ENCODE measurements at regions not wholly inside any gene's neighbourhood (a gene's known extent, or its start where the extent isn't known, plus 50 kb on each side); places are given as distances from the start of the nearest gene placed in this dataset.

DNA sequence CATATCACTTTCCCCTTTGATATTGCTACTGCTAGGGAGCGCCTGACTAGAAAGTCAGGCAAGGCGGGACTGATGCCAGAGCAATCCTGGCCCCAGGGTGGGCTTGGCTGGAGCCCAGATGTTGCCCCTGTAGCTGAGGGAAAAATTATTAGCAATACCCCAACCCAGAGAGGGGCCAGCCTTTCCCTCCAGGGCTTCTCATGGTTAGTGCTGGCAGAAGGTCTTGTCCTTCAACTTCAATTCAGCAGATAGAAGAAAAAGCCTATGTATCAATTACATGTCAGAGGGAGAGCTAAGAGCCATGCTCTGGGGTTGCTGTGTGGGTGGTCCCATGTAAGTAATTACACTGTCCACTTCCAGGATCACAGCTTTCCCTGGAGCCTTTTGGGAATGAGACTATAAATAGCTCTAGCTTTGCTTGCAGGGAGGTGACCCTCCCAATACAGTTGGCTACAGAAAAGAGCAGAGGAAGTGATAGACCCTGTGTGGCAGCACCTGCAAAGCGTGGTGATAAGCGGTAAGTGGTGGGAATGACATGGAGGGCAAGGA is 579.1 kb downstream of the CCSER2 start:
- no peaks in the 10 kb centered on the region for H3K36me3 Mint-ChIP-seq
- H3K27ac Mint-ChIP-seq, result no peak overlapping the region
- H3K9me3 Mint-ChIP-seq, result peaks cover 0 to 5% (median 0%) of the 10 kb centered on the region in 3 donors
- H3K4me3 Mint-ChIP-seq, result no peak overlapping the region
- H3K27me3 Mint-ChIP-seq, result no peaks in the 10 kb centered on the region
- H3K4me1 Mint-ChIP-seq, result no peaks in the 10 kb centered on the region

DNA sequence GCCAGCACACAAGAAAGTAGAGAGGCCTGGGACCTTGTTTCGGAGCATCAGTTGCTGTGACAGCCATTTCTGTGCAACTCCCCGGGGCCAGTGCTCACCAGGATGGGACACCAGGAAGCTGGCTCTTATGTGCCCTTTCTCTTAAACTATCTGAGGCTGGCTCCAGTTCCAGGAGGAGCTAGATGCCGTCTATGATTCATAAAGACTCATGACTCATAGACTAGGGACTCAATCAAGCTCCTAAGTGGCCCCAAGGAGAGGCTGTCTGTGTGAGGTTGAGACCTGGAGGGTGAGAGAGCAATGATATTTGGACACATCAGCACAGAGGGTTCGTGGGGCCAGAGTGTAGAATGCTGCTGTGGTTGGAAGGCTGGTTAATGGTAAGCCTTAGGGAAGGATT is 580.1 kb downstream of the CCSER2 start:
- Mint-ChIP-seq H3K9me3 (peaks cover 0 to 7% (median 2%) of the 10 kb centered on the region in 3 donors), H3K4me3 (no peak overlapping the region), H3K4me1 (no peaks in the 10 kb centered on the region), H3K27ac (no peak overlapping the region), H3K27me3 (no peaks in the 10 kb centered on the region), H3K36me3 (no peaks in the 10 kb centered on the region)

DNA sequence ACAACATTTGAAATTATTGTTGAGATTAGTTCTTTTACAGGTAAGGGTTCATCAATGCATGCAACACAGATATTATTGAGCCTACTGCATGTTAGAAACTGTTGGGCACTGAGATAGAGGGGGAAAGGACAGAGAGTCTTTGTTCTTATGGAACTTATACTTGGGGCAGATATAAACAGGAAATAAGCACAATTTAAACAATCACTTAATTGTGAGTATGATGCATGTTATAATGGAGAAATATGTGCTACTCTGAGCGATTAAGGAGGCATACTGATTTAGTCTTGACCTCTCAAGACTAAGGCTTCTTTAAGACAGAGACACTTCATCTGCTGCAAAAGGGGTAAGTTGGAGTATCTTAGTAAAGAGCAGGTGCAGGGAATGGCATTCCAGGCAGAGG is 593.3 kb downstream of the CCSER2 start:
- no peaks in the 10 kb centered on the region for H3K36me3 Mint-ChIP-seq

DNA sequence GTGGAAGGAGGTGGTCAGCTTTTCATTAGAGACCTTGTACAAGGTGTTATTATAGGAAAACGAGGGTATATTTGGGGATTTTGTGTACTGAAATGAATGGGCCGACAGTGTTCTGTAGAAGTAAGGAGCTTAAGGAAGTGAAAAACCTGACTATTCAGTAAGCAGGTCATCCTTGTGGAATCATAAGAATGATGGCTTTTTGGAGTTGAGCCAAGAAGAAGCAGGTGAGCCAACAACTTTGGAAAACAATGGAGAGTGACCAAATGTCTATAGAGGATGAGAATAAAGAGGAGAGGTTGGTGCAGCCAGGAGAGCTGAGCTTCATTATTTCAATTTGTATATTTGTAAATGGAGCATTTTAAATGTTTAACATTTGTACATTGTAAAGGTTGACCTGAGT is 595.7 kb downstream of the CCSER2 start:
- H3K27me3 Mint-ChIP-seq, result no peaks in the 10 kb centered on the region
- H3K4me3 Mint-ChIP-seq, result no peak overlapping the region
- H3K4me1 Mint-ChIP-seq, result no peaks in the 10 kb centered on the region
- peaks cover 0 to 3% (median 3%) of the 10 kb centered on the region in 3 donors for H3K9me3 Mint-ChIP-seq
- no peaks in the 10 kb centered on the region for H3K36me3 Mint-ChIP-seq
- H3K27ac Mint-ChIP-seq, result no peak overlapping the region

More for the DNA sequence above, 593.3 kb downstream of the CCSER2 start:
- Mint-ChIP-seq H3K9me3 (peaks cover 0 to 5% (median 0%) of the 10 kb centered on the region in 3 donors), H3K4me1 (no peaks in the 10 kb centered on the region), H3K27me3 (peaks cover 2% of the 10 kb centered on the region), H3K4me3 (no peak overlapping the region), H3K27ac (no peak overlapping the region)

DNA sequence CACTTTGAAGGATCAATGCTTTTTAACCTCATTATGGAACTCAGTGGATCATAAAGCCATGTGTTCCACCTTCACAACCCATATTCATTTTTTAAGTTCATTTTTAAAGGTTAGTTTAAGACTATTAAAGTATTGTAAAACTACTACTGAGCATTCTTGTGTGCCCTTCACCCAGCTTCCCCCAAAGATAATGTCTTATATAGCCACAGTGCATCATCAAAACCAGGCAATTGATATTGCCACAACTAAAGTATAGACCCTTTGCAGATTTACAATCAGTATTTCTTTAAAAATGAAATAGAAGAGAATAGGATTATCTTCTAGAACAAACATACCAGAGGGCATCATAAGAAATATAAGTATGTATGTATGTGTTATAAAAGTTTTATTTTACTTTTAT is 597.1 kb downstream of the CCSER2 start:
- no peak overlapping the region for H3K4me3 Mint-ChIP-seq
- no peaks in the 10 kb centered on the region for H3K36me3 Mint-ChIP-seq
- no peak overlapping the region for H3K27ac Mint-ChIP-seq
- H3K4me1 Mint-ChIP-seq, result no peaks in the 10 kb centered on the region
- H3K9me3 Mint-ChIP-seq, result peaks cover 0 to 3% (median 0%) of the 10 kb centered on the region in 3 donors
- H3K27me3 Mint-ChIP-seq, result no peaks in the 10 kb centered on the region

DNA sequence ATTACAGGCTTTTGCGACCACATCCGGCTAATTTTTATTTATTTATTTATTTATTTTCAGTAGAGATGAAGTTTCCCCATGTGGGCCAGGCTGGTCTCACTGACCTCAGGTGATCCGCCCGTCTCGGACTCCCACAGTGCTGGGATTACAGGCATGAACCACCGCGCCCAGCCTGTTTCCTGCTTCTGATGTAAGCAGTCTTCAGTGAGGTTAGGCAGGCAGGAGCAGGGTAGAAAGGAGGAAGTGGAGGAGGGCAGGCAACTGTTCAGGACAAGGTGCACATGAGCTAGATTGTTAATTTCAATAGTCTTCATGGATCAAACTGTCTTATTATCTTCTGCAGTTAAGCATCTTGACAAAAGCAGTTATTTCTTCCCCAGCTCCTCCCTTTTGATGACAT is 605.0 kb downstream of the CCSER2 start:
- Mint-ChIP-seq H3K27me3 (no peaks in the 10 kb centered on the region), H3K36me3 (peaks cover 3% of the 10 kb centered on the region), H3K9me3 (no peaks in the 10 kb centered on the region), H3K4me3 (no peak overlapping the region), H3K4me1 (no peaks in the 10 kb centered on the region), H3K27ac (no peak overlapping the region)

DNA sequence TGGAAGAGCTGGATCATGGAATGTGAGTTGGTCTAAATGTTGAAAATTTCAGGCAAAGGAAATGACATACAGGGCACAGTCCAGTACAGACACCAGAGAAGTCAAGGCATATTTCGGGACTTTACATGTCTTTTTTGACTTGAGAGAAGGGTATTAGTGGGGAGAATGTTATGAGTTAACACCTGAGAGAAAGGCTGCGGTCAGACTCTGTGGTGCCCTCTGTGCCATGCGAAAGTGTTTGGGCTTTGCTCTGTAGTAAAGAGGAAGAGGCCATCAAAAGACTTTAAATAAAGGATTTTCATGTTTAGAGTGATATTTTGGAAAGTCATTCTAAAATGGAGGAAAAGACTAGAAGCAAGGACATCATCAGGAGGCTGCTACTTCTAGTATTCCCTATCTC is 607.4 kb downstream of the CCSER2 start:
- no peaks in the 10 kb centered on the region for H3K4me1 Mint-ChIP-seq
- H3K27ac Mint-ChIP-seq, result no peak overlapping the region
- no peaks in the 10 kb centered on the region for H3K9me3 Mint-ChIP-seq
- H3K36me3 Mint-ChIP-seq, result peaks cover 3% of the 10 kb centered on the region
- no peaks in the 10 kb centered on the region for H3K27me3 Mint-ChIP-seq
- H3K4me3 Mint-ChIP-seq, result no peak overlapping the region

DNA sequence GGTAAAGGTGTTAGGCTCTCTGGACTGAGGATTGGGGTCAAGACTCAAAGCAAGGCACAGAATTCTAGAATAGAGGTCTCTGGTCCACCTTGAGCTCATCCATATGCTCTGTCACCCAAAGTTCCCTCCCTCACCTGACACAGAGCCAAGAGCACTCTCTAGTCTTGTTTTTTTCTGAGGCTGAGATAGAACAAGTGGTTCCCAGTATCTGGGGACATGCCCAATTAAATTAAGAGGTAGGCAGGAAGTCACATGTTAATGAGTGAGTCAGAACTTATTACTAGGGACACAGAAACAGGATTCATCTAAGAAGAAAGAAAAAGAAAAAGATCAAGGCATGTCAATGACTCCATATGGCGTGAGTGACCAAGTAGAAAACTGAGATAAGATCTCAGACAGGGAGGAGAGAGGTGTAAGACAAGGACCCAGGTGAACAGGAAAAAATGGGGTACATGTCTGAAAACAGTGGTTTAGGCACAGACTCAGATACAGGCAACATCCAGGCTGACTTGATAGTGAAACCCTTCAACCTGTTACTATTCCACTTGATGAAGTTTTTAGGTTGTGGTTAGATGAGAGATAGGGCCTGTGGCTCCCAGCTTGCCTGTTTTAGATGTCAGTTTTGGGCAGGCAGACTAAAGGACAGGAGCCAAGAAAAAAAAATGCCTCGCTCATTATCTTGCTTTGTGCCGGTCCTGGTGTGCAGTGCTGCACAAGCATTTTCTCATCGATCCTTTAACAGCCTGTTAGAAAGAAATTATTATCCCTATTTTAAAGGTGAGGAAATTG is 609.9 kb downstream of the CCSER2 start:
- peaks cover 3% of the 10 kb centered on the region for H3K36me3 Mint-ChIP-seq
- no peaks in the 10 kb centered on the region for H3K27me3 Mint-ChIP-seq
- H3K9me3 Mint-ChIP-seq, result peaks cover 0 to 1% (median 0%) of the 10 kb centered on the region in 3 donors
- no peak overlapping the region for H3K4me3 Mint-ChIP-seq
- H3K27ac Mint-ChIP-seq, result no peak overlapping the region
- H3K4me1 Mint-ChIP-seq, result no peaks in the 10 kb centered on the region

DNA sequence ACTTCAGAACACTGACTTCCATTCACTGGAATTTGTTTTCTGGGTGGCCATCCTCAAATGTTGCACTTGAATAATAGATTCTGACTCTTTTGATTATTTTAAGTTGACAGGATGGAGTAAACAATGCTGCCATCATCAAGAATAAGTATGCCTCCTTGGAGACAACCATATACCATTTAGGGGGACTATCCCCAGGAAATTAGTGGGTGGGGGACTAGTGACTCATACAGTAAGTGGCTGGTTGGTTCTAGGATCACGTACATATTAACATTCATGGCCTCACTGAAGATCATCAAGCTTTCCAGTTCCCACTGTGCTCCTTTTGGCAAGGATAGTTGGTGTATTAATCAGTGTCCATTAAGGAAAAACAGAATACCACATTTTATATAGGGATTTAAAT is 615.2 kb downstream of the CCSER2 start:
- no peaks in the 10 kb centered on the region for H3K27me3 Mint-ChIP-seq
- H3K36me3 Mint-ChIP-seq, result no peaks in the 10 kb centered on the region
- no peak overlapping the region for H3K27ac Mint-ChIP-seq
- no peaks in the 10 kb centered on the region for H3K4me1 Mint-ChIP-seq
- peaks cover 0 to 3% (median 1%) of the 10 kb centered on the region in 3 donors for H3K9me3 Mint-ChIP-seq
- no peak overlapping the region for H3K4me3 Mint-ChIP-seq

DNA sequence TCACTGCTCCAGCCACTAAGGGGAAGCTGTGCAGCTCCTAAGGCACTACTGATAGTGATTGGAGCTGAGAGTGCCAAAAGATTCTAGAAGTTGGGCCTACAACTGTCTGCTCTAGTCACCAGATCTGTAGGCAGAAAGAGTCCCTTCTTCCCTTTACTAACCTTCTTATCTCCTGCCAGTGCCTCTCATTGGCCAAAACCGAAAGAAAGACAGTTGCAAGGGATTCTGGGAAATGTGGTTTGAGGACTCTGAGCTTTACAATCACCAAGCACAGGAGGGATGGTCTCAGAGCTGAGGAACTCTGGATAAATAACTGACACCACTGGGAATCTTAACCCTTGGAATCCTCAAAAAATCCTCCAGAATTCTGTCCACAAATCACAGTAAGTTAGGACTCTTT is 615.8 kb downstream of the CCSER2 start:
- H3K4me3 Mint-ChIP-seq, result no peak overlapping the region
- no peaks in the 10 kb centered on the region for H3K27me3 Mint-ChIP-seq
- no peak overlapping the region for H3K27ac Mint-ChIP-seq
- no peaks in the 10 kb centered on the region for H3K36me3 Mint-ChIP-seq
- H3K4me1 Mint-ChIP-seq, result no peaks in the 10 kb centered on the region
- H3K9me3 Mint-ChIP-seq, result peaks cover 0 to 3% (median 1%) of the 10 kb centered on the region in 3 donors

DNA sequence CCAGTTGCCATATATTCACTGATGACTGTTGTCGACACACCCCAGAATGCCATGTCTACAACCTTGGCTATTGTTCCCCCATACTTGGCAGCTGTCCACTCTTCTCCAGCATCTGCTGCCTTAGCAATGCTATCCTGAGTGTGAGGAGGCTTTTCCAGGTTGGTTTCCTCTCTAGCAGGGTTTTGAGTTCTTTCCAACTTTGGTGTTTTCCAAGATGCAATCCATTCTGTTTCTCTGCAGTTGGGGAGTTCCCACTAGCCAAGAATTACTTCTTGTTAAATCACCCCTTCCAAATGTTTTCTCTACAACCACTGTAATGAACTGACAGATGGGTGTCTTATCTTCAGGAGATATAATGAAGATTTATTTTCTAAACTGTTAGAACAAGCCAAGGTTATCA is 617.4 kb downstream of the CCSER2 start:
- Mint-ChIP-seq H3K4me1 (no peaks in the 10 kb centered on the region), H3K4me3 (no peak overlapping the region), H3K27me3 (no peaks in the 10 kb centered on the region), H3K36me3 (no peaks in the 10 kb centered on the region), H3K9me3 (peaks cover 0 to 3% (median 1%) of the 10 kb centered on the region in 3 donors), H3K27ac (no peak overlapping the region)

DNA sequence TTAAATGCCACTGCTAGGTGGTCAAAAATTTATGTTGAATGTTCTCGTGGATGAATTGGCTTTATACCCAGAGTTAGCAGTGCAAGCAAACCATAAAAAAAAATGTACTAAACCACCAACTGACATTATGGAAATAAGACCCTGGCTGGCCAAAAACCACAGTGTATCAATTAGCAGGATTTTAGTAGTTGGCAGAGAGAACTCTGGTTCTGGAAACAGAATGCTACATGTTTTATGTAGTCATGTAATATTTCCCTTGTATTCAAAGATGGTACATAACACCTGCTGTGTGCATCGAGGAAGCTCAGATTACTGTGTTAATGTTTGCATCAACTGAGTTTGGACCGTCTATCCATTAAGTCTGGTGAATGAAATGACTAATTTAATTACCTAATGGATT is 618.5 kb downstream of the CCSER2 start:
- H3K36me3 Mint-ChIP-seq, result no peaks in the 10 kb centered on the region

DNA sequence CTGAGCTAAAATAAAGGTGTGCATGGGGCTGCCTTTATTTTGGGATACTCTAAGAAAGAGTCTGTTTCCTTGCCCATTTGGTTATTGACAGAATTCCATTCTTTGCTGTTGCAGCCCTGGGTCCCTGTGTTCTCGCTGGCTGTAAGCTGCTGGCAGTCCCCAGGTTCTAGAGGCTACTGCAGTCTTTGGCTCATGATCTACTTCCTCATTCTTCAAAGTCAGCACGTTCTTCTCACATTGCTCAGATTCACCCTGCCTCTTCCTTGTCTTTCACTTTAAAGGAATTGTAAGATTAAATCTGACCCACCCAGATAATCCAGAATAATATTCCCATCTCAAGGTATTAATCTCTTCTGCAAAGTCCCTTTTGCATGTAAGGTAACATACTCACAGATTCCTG is 620.3 kb downstream of the CCSER2 start:
- H3K9me3 Mint-ChIP-seq, result peaks cover 2 to 3% (median 3%) of the 10 kb centered on the region in 3 donors
- no peaks in the 10 kb centered on the region for H3K36me3 Mint-ChIP-seq
- H3K27ac Mint-ChIP-seq, result no peak overlapping the region

More for the DNA sequence above, 618.5 kb downstream of the CCSER2 start:
- peaks cover 1 to 3% (median 2%) of the 10 kb centered on the region in 3 donors for H3K9me3 Mint-ChIP-seq
- no peak overlapping the region for H3K4me3 Mint-ChIP-seq
- no peaks in the 10 kb centered on the region for H3K4me1 Mint-ChIP-seq
- no peaks in the 10 kb centered on the region for H3K27me3 Mint-ChIP-seq
- no peak overlapping the region for H3K27ac Mint-ChIP-seq

DNA sequence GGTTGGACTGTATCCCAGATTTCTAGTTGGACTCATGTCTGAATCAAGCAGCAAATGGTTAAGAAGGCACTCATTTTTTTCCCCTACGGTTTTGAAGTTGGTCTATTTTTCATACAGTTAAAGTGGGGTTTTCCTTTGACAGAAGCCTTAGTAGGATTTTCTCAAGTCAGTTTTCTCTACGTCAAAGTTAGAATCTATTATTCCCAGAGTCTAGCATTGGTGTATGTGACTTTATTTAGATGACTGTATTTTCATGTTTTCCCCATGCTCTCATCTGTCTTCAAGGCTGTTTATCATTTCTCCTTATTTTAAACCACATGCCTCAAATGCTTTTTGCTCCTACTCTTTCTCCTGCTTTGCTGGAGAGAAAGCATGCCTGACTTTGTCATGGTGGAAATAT is 623.2 kb downstream of the CCSER2 start:
- Mint-ChIP-seq H3K4me3 (no peak overlapping the region), H3K36me3 (no peaks in the 10 kb centered on the region), H3K4me1 (no peaks in the 10 kb centered on the region), H3K9me3 (peaks cover 0 to 4% (median 3%) of the 10 kb centered on the region in 3 donors), H3K27me3 (no peaks in the 10 kb centered on the region), H3K27ac (no peak overlapping the region)

More for the DNA sequence above, 620.3 kb downstream of the CCSER2 start:
- Mint-ChIP-seq H3K4me3 (no peak overlapping the region), H3K4me1 (no peaks in the 10 kb centered on the region), H3K27me3 (no peaks in the 10 kb centered on the region)

DNA sequence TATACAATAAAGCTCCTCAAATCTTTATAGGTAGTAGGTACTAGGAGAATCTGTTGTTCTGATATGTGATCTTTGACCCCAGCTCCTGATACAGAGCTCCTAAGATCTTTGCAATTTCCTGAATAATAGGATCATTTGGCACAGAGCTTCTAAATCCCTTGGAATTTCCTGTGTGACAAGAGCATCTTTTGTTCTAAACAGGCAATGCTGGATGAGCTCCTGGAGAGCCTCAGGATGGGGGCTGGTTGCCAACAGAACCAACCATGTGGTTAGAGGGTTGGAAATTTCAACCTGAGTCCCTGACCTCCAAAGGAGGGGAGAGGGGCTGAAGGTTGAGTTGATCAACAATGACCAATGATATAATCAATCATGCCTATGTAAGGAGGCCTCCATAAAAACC is 629.0 kb downstream of the CCSER2 start:
- Mint-ChIP-seq H3K27me3 (no peaks in the 10 kb centered on the region), H3K27ac (no peak overlapping the region), H3K9me3 (peaks cover 0 to 2% (median 1%) of the 10 kb centered on the region in 3 donors), H3K36me3 (no peaks in the 10 kb centered on the region), H3K4me1 (no peaks in the 10 kb centered on the region), H3K4me3 (no peak overlapping the region)

DNA sequence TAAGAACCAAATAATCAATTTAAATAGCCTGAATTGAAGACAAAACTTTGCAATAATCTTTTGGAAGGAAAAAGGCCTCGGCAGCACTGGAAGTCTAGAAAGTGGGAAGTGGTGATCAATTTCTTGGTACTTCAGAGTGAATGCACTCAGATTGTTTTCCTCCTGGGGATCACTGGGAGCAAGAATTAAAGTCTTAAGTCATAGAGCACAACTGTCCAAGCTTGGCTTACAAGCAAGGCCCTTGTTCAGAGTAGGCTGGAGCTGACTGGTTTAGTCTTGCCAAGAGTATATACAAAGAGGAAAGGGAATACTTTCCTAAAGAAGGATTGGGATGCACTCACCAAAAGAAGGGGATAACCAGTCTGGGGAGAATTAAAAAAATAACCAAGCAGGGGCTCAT is 637.1 kb downstream of the CCSER2 start:
- Mint-ChIP-seq H3K9me3 (peaks cover 0 to 2% (median 0%) of the 10 kb centered on the region in 3 donors), H3K27ac (no peak overlapping the region), H3K4me1 (no peaks in the 10 kb centered on the region), H3K36me3 (no peaks in the 10 kb centered on the region), H3K4me3 (no peak overlapping the region), H3K27me3 (no peaks in the 10 kb centered on the region)

Measured in IgD-negative memory B cell (primary cell).